ENCODE measurements at regions not wholly inside any gene's neighbourhood (a gene's known extent, or its start where the extent isn't known, plus 50 kb on each side); places are given as distances from the start of the nearest gene placed in this dataset.

DNA sequence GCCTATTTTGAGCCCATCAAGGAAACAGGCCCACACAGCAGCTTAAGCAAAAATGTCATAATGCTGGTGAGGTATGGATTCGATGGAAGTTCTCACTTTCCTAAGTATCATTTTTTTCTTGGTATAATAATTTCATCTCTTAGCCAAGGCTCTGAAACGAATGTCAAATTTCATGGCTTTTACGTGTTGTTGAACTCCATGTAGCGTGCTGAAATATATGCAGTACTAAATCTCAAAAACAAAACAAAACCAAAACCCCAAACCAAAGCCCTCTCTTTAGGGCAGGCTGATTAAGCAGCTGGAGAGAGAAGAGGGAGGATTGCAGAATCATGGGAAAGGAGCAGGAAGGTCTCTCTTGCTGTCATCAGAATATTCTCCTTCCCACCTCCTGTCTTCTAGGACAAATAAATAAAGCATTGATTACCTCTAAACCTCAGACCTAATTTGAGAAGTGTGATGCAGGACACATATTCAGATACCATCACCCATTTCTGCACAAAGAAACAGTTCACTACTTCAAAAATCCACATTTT lies 58.3 kb downstream of the TMEM174 start:
- WGBS (ENCODE audit: insufficient coverage, insufficient replicate concordance, low lambda C conversion rate, missing lambda C conversion rate): 43% methylated on average over 4 of the region's 4 CpGs
- in situ Hi-C loops (cut with MboI): no loop called here
- ChIA-PET POLR2A (no interaction called here), SMC1A (ENCODE audit: uncharacterized antibody, unreplicated experiment) (no interaction called here), RAD21 (ENCODE audit: unreplicated experiment) (no interaction called here), CTCF (no interaction called here)
- DNase-seq (ENCODE audit: low read depth, low spot score) (no peak), ATAC-seq (no peak), FAIRE-seq (no peak)
- no peaks in the 10 kb centered on the region; the same call in 2 of the 3 replicates for H3K9me3 ChIP-seq (replicated peaks; ENCODE audit: control insufficient read depth, insufficient read depth, low read length)
- H2AFZ ChIP-seq (ENCODE audit: control insufficient read depth, low read depth, low read length): no peak overlapping the region
- TF ChIP-seq SREBF2 (IDR thresholded peaks at IDR 0.05; ENCODE audit: low read length): no peak
- TF ChIP-seq NRF1 (conservative IDR thresholded peaks at IDR 0.05; ENCODE audit: low read depth, low read length): no peak
- TF ChIP-seq, protein P1, sequence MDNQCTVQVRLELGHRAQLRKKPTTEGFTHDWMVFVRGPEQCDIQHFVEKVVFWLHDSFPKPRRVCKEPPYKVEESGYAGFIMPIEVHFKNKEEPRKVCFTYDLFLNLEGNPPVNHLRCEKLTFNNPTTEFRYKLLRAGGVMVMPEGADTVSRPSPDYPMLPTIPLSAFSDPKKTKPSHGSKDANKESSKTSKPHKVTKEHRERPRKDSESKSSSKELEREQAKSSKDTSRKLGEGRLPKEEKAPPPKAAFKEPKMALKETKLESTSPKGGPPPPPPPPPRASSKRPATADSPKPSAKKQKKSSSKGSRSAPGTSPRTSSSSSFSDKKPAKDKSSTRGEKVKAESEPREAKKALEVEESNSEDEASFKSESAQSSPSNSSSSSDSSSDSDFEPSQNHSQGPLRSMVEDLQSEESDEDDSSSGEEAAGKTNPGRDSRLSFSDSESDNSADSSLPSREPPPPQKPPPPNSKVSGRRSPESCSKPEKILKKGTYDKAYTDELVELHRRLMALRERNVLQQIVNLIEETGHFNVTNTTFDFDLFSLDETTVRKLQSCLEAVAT (IDR thresholded peaks at IDR 0.05): no peak
- no peak for TF ChIP-seq CBX3 (IDR thresholded peaks at IDR 0.05; ENCODE audit: borderline replicate concordance, low read depth)
- TF ChIP-seq ESRRA (IDR thresholded peaks at IDR 0.05; ENCODE audit: low read length): no peak
- TF ChIP-seq CREB1 (IDR thresholded peaks at IDR 0.05; ENCODE audit: low read depth): no peak
- TF ChIP-seq LARP7 (IDR thresholded peaks at IDR 0.05): no peak
- TF ChIP-seq, protein P2, sequence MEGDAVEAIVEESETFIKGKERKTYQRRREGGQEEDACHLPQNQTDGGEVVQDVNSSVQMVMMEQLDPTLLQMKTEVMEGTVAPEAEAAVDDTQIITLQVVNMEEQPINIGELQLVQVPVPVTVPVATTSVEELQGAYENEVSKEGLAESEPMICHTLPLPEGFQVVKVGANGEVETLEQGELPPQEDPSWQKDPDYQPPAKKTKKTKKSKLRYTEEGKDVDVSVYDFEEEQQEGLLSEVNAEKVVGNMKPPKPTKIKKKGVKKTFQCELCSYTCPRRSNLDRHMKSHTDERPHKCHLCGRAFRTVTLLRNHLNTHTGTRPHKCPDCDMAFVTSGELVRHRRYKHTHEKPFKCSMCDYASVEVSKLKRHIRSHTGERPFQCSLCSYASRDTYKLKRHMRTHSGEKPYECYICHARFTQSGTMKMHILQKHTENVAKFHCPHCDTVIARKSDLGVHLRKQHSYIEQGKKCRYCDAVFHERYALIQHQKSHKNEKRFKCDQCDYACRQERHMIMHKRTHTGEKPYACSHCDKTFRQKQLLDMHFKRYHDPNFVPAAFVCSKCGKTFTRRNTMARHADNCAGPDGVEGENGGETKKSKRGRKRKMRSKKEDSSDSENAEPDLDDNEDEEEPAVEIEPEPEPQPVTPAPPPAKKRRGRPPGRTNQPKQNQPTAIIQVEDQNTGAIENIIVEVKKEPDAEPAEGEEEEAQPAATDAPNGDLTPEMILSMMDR (IDR thresholded peaks at IDR 0.05 in 2 of 3, conservative IDR thresholded peaks at IDR 0.05 in 1 of 3; ENCODE audit: control insufficient read depth in 2 of 3, extremely low read depth in 1 of 3, insufficient read depth in 1 of 3, low read depth in 3 of 3, low read length in 3 of 3): no peak
- TF ChIP-seq HDGF (IDR thresholded peaks at IDR 0.05): no peak
- TF ChIP-seq, protein P3, sequence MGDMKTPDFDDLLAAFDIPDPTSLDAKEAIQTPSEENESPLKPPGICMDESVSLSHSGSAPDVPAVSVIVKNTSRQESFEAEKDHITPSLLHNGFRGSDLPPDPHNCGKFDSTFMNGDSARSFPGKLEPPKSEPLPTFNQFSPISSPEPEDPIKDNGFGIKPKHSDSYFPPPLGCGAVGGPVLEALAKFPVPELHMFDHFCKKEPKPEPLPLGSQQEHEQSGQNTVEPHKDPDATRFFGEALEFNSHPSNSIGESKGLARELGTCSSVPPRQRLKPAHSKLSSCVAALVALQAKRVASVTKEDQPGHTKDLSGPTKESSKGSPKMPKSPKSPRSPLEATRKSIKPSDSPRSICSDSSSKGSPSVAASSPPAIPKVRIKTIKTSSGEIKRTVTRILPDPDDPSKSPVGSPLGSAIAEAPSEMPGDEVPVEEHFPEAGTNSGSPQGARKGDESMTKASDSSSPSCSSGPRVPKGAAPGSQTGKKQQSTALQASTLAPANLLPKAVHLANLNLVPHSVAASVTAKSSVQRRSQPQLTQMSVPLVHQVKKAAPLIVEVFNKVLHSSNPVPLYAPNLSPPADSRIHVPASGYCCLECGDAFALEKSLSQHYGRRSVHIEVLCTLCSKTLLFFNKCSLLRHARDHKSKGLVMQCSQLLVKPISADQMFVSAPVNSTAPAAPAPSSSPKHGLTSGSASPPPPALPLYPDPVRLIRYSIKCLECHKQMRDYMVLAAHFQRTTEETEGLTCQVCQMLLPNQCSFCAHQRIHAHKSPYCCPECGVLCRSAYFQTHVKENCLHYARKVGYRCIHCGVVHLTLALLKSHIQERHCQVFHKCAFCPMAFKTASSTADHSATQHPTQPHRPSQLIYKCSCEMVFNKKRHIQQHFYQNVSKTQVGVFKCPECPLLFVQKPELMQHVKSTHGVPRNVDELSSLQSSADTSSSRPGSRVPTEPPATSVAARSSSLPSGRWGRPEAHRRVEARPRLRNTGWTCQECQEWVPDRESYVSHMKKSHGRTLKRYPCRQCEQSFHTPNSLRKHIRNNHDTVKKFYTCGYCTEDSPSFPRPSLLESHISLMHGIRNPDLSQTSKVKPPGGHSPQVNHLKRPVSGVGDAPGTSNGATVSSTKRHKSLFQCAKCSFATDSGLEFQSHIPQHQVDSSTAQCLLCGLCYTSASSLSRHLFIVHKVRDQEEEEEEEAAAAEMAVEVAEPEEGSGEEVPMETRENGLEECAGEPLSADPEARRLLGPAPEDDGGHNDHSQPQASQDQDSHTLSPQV (IDR thresholded peaks at IDR 0.05): no peak
- TF ChIP-seq JUNB (IDR thresholded peaks at IDR 0.05): no peak
- TF ChIP-seq FOXM1 (IDR thresholded peaks at IDR 0.05; ENCODE audit: low read depth, low read length): no peak
- H3K79me2 ChIP-seq (ENCODE audit: control insufficient read depth, insufficient read depth, low read length): no peaks in the 10 kb centered on the region
- peaks cover 13 to 37% of the 10 kb centered on the region in 2 experiments for H3K27me3 ChIP-seq (replicated peaks in 1 of 2; ENCODE audit: control insufficient read depth in 2 of 2, insufficient read depth in 2 of 2, low read length in 1 of 2)
- H4K20me1 ChIP-seq (ENCODE audit: control insufficient read depth, insufficient read depth): no peaks in the 10 kb centered on the region
- H3K4me1 ChIP-seq (ENCODE audit: control insufficient read depth, insufficient read depth, low read length): no peaks in the 10 kb centered on the region
- H3K4me2 ChIP-seq (ENCODE audit: control insufficient read depth, insufficient read depth): no peak overlapping the region
- intact Hi-C loops (cut with micrococcal nuclease; ENCODE audit: unreplicated experiment): no loop called here
- BruUV-seq (replicated peaks): no TSS peak
- H3K36me3 ChIP-seq (ENCODE audit: control insufficient read depth in 2 of 2, insufficient read depth in 2 of 2, low read length in 1 of 2): no peaks in the 10 kb centered on the region
- H3K4me3 ChIP-seq: no peak overlapping the region
- no peak overlapping the region for H3K9ac ChIP-seq (ENCODE audit: control insufficient read depth, insufficient read depth, low read length)
- no peak overlapping the region for H3K27ac ChIP-seq (ENCODE audit: control insufficient read depth, insufficient read depth)
